ENCODE measurements at regions not wholly inside any gene's neighbourhood (a gene's known extent, or its start where the extent isn't known, plus 50 kb on each side); places are given as distances from the start of the nearest gene placed in this dataset.

DNA sequence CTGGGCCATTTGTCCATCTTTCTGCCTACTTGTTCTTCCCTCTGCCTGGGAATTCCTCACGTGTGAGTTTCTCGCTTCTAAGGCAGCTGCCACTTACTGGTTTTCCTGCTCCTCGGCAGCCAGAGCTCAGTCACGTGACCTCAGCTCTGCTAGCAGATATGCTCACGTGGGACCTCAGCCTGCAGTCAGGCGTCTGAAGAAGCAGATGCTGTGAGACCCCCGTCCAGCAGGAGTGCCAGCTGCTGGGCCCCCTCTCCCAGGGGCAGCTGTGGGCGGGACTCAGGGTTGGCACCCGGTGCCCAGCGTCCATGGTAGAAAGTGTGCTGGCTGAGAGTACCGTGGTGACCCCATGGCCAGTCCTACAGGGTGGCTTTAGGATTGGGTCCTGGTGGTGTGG is 161.3 kb upstream of the TLE3 start:
- TF ChIP-seq, protein P1, sequence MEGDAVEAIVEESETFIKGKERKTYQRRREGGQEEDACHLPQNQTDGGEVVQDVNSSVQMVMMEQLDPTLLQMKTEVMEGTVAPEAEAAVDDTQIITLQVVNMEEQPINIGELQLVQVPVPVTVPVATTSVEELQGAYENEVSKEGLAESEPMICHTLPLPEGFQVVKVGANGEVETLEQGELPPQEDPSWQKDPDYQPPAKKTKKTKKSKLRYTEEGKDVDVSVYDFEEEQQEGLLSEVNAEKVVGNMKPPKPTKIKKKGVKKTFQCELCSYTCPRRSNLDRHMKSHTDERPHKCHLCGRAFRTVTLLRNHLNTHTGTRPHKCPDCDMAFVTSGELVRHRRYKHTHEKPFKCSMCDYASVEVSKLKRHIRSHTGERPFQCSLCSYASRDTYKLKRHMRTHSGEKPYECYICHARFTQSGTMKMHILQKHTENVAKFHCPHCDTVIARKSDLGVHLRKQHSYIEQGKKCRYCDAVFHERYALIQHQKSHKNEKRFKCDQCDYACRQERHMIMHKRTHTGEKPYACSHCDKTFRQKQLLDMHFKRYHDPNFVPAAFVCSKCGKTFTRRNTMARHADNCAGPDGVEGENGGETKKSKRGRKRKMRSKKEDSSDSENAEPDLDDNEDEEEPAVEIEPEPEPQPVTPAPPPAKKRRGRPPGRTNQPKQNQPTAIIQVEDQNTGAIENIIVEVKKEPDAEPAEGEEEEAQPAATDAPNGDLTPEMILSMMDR (IDR thresholded peaks at IDR 0.05; ENCODE audit: control extremely low read depth in 1 of 3, insufficient read depth in 1 of 3, low read depth in 1 of 3, low read length in 3 of 3), result no peak
- no peak for TF ChIP-seq POLR2A (IDR thresholded peaks at IDR 0.05; ENCODE audit: control extremely low read depth in 1 of 2, low read depth in 2 of 2, low read length in 2 of 2)
- TF ChIP-seq SIX5 (IDR thresholded peaks at IDR 0.05; ENCODE audit: low read depth, low read length), result no peak
- no peak for TF ChIP-seq SP2 (IDR thresholded peaks at IDR 0.05; ENCODE audit: low read length)
- TF ChIP-seq, protein P2, sequence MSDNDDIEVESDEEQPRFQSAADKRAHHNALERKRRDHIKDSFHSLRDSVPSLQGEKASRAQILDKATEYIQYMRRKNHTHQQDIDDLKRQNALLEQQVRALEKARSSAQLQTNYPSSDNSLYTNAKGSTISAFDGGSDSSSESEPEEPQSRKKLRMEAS (IDR thresholded peaks at IDR 0.05), result no peak
- no peak for TF ChIP-seq FOSL1 (IDR thresholded peaks at IDR 0.05; ENCODE audit: insufficient read depth, low read depth, low read length)
- no peak for TF ChIP-seq EP300 (IDR thresholded peaks at IDR 0.05; ENCODE audit: borderline replicate concordance in 1 of 2, low read depth in 2 of 2, low read length in 2 of 2)
- TF ChIP-seq POLR2AphosphoS5 (IDR thresholded peaks at IDR 0.05; ENCODE audit: low read depth, low read length), result no peak
- TF ChIP-seq TAF1 (IDR thresholded peaks at IDR 0.05; ENCODE audit: low read depth, low read length), result no peak
- TF ChIP-seq, protein P3, sequence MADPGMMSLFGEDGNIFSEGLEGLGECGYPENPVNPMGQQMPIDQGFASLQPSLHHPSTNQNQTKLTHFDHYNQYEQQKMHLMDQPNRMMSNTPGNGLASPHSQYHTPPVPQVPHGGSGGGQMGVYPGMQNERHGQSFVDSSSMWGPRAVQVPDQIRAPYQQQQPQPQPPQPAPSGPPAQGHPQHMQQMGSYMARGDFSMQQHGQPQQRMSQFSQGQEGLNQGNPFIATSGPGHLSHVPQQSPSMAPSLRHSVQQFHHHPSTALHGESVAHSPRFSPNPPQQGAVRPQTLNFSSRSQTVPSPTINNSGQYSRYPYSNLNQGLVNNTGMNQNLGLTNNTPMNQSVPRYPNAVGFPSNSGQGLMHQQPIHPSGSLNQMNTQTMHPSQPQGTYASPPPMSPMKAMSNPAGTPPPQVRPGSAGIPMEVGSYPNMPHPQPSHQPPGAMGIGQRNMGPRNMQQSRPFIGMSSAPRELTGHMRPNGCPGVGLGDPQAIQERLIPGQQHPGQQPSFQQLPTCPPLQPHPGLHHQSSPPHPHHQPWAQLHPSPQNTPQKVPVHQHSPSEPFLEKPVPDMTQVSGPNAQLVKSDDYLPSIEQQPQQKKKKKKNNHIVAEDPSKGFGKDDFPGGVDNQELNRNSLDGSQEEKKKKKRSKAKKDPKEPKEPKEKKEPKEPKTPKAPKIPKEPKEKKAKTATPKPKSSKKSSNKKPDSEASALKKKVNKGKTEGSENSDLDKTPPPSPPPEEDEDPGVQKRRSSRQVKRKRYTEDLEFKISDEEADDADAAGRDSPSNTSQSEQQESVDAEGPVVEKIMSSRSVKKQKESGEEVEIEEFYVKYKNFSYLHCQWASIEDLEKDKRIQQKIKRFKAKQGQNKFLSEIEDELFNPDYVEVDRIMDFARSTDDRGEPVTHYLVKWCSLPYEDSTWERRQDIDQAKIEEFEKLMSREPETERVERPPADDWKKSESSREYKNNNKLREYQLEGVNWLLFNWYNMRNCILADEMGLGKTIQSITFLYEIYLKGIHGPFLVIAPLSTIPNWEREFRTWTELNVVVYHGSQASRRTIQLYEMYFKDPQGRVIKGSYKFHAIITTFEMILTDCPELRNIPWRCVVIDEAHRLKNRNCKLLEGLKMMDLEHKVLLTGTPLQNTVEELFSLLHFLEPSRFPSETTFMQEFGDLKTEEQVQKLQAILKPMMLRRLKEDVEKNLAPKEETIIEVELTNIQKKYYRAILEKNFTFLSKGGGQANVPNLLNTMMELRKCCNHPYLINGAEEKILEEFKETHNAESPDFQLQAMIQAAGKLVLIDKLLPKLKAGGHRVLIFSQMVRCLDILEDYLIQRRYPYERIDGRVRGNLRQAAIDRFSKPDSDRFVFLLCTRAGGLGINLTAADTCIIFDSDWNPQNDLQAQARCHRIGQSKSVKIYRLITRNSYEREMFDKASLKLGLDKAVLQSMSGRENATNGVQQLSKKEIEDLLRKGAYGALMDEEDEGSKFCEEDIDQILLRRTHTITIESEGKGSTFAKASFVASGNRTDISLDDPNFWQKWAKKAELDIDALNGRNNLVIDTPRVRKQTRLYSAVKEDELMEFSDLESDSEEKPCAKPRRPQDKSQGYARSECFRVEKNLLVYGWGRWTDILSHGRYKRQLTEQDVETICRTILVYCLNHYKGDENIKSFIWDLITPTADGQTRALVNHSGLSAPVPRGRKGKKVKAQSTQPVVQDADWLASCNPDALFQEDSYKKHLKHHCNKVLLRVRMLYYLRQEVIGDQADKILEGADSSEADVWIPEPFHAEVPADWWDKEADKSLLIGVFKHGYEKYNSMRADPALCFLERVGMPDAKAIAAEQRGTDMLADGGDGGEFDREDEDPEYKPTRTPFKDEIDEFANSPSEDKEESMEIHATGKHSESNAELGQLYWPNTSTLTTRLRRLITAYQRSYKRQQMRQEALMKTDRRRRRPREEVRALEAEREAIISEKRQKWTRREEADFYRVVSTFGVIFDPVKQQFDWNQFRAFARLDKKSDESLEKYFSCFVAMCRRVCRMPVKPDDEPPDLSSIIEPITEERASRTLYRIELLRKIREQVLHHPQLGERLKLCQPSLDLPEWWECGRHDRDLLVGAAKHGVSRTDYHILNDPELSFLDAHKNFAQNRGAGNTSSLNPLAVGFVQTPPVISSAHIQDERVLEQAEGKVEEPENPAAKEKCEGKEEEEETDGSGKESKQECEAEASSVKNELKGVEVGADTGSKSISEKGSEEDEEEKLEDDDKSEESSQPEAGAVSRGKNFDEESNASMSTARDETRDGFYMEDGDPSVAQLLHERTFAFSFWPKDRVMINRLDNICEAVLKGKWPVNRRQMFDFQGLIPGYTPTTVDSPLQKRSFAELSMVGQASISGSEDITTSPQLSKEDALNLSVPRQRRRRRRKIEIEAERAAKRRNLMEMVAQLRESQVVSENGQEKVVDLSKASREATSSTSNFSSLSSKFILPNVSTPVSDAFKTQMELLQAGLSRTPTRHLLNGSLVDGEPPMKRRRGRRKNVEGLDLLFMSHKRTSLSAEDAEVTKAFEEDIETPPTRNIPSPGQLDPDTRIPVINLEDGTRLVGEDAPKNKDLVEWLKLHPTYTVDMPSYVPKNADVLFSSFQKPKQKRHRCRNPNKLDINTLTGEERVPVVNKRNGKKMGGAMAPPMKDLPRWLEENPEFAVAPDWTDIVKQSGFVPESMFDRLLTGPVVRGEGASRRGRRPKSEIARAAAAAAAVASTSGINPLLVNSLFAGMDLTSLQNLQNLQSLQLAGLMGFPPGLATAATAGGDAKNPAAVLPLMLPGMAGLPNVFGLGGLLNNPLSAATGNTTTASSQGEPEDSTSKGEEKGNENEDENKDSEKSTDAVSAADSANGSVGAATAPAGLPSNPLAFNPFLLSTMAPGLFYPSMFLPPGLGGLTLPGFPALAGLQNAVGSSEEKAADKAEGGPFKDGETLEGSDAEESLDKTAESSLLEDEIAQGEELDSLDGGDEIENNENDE (IDR thresholded peaks at IDR 0.05; ENCODE audit: insufficient replicate concordance, low read length), result no peak
- TF ChIP-seq TBP (IDR thresholded peaks at IDR 0.05; ENCODE audit: low read depth, low read length), result no peak

Data from H1 (cell line).